ENCODE measurements at regions not wholly inside any gene's neighbourhood (a gene's known extent, or its start where the extent isn't known, plus 50 kb on each side); places are given as distances from the start of the nearest gene placed in this dataset.

- DNase-seq (ENCODE audit: low read depth), result peak; percentile 17
- H3K4me3 ChIP-seq (replicated peaks; ENCODE audit: low read depth, low read length), result no peak overlapping the region
These were observed 172.9 kb upstream of the GLRA2 start for GRCh38 chrX:14356401-14356800.

DNA sequence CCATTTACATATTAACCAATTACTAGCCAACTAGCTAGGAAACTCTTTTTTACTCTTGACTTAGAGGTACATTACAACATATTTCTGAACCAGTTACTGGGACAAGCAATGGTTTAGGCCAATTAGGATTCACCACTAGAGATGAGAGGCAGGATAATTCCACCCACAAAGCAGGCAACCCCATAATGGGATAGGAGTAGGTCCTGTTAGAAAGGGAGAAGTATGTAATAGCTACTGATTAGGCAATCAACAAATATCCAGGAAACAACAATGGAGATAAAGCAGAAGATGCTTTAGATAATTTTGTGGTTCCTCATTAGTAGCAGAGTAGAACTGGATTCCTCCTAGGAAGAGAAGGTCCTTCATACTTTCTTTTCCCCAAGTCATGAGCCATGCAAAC is 173.8 kb upstream of the GLRA2 start:
- no peak overlapping the region for H3K4me3 ChIP-seq (replicated peaks; ENCODE audit: low read depth, low read length)
- DNase-seq (ENCODE audit: low read depth), result no peak
- no peak for TF ChIP-seq CTCF (IDR thresholded peaks at IDR 0.05; ENCODE audit: low read length, missing control alignments)

More at GRCh38 chrX:14356401-14356800, 172.9 kb upstream of the GLRA2 start:
- TF ChIP-seq CTCF (IDR thresholded peaks at IDR 0.05; ENCODE audit: low read length, missing control alignments), result no peak

- no peak overlapping the region for H3K4me3 ChIP-seq (replicated peaks; ENCODE audit: low read depth, low read length)
- DNase-seq (ENCODE audit: low read depth), result peak; percentile 13
- TF ChIP-seq CTCF (IDR thresholded peaks at IDR 0.05; ENCODE audit: low read length, missing control alignments), result no peak
These were observed 174.8 kb upstream of the GLRA2 start for GRCh38 chrX:14354521-14354920.

DNA sequence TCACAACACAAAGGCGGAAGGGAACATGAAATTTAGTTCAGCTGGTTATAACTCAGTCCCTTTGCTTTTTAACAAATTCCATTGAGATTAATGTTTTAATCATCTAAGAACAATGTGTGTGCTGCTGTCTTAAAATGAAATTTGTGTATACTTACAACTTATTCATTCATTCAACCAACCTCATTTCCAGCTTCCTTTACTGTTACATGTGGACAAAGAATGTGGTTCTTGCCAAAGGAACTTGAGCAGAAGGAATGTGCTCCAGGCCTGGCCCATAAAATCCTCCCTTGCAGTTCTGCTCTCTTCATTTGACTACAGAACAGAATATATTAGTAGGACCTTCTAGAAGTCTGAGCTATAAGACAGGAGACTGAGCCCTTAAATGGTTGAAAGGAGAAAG is 176.8 kb upstream of the GLRA2 start:
- no peak for DNase-seq (ENCODE audit: low read depth)
- no peak for TF ChIP-seq CTCF (IDR thresholded peaks at IDR 0.05; ENCODE audit: low read length, missing control alignments)
- H3K4me3 ChIP-seq (replicated peaks; ENCODE audit: low read depth, low read length), result no peak overlapping the region

GRCh38 chrX:14351611-14352303 is 177.6 kb upstream of the GLRA2 start:
- no peak overlapping the region for H3K4me3 ChIP-seq (replicated peaks; ENCODE audit: low read depth, low read length)
- DNase-seq (ENCODE audit: low read depth), result no peak
- TF ChIP-seq CTCF (IDR thresholded peaks at IDR 0.05; ENCODE audit: low read length, missing control alignments), result no peak

DNA sequence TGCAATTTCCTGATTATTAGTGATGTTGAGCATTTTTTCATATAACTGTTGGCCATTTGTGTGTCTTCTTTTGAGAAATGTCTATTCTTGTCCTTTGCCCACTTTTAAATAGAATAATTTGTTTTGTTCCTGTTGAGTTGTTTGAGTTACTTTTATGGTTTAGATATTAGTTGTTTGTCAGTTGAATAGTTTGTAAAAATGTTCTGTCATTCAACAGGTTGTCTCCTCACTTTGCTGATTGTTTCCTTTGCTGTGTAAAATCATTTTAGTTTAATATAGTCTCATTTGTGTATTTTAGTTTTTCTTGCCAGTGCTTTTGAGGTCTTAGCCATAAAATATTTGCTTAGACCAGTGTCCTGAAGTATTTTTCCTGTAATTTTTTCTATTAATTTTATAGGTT is 181.8 kb upstream of the GLRA2 start:
- no peak for DNase-seq (ENCODE audit: low read depth)
- TF ChIP-seq CTCF (IDR thresholded peaks at IDR 0.05; ENCODE audit: low read length, missing control alignments), result no peak
- no peak overlapping the region for H3K4me3 ChIP-seq (replicated peaks; ENCODE audit: low read depth, low read length)

Data from fibroblast of pulmonary artery (primary cell).